Body of pancreas (tissue), 4 donors: ENCODE measurements at regions not wholly inside any gene's neighbourhood (a gene's known extent, or its start where the extent isn't known, plus 50 kb on each side); places are given as distances from the start of the nearest gene placed in this dataset.

Source experiments
- ATAC-seq: fragments of 150-250 bp; one replicate; pipeline ENCODE4 v1.9.1; 2016
- DNase-seq, 4 donors: peaks; one replicate each; pipeline ENCODE4 v3.0.0-alpha.2; 2019
- H3K27ac ChIP-seq, 4 donors: fragments of 200-600 bp; sonication (generic); 1 replicate in 3 of 4; 2 replicates in 1 of 4; pipeline versions ENCODE4 v1.5.1 to v1.6.1; 2016 to 2019; ENCODE audit warnings: mild to moderate bottlenecking in 1 of 4, mixed read lengths in 1 of 4, moderate library complexity in 1 of 4
- H3K27me3 ChIP-seq, 2 donors: fragments of 200-600 bp; sonication (generic); one replicate each; pipeline ENCODE4 v1.6.0; 2016; ENCODE audit warnings: mild to moderate bottlenecking in 1 of 2
- H3K36me3 ChIP-seq, 2 donors: fragments of 200-600 bp; sonication (generic); replicated peaks in 1 of 2; 2 replicates each; pipeline ENCODE4 v1.5.1; 2016; ENCODE audit warnings: low read depth in 2 of 2; ENCODE audit not compliant: insufficient read depth in 1 of 2
- H3K4me1 ChIP-seq: fragments of 200-600 bp; sonication (generic); one replicate; pipeline ENCODE4 v1.6.0; 2016
- H3K4me3 ChIP-seq, 2 donors: fragments of 200-600 bp; sonication (generic); 1 replicate in 1 of 2; 2 replicates in 1 of 2; pipeline ENCODE4 v1.5.1; 2016 to 2019
- H3K9me3 ChIP-seq, 3 donors: fragments of 200-600 bp; sonication (generic); 1 replicate in 2 of 3; 2 replicates in 1 of 3; pipeline ENCODE4 v1.5.1; 2016
- CTCF ChIP-seq, 7 experiments: fragments of 450-650 bp in 4 of 7; fragments of 200-600 bp in 3 of 7; sonication (generic) in 3 of 7; IDR thresholded peaks; one replicate each; pipeline ENCODE4 v1.5.1; 2016 to 2019; ENCODE audit warnings: antibody characterized with exemption in 7 of 7
- POLR2A ChIP-seq, 3 donors: fragments of 450-650 bp; IDR thresholded peaks; one replicate each; pipeline ENCODE4 v1.6.1; 2016; ENCODE audit warnings: antibody characterized with exemption in 3 of 3, mild to moderate bottlenecking in 2 of 3
- WGBS, 2 donors: methylation state at CpG; one replicate each; pipeline ENCODE4 v1.1.5; 2017; 5-methylcytosine and 5-hydroxymethylcytosine counted together
- intact Hi-C: fragments of 100-400 bp; cut with DNase I; formaldehyde crosslinking; loops from one replicate; pipeline ENCODE4 v1.15.1; 2023

DNA sequence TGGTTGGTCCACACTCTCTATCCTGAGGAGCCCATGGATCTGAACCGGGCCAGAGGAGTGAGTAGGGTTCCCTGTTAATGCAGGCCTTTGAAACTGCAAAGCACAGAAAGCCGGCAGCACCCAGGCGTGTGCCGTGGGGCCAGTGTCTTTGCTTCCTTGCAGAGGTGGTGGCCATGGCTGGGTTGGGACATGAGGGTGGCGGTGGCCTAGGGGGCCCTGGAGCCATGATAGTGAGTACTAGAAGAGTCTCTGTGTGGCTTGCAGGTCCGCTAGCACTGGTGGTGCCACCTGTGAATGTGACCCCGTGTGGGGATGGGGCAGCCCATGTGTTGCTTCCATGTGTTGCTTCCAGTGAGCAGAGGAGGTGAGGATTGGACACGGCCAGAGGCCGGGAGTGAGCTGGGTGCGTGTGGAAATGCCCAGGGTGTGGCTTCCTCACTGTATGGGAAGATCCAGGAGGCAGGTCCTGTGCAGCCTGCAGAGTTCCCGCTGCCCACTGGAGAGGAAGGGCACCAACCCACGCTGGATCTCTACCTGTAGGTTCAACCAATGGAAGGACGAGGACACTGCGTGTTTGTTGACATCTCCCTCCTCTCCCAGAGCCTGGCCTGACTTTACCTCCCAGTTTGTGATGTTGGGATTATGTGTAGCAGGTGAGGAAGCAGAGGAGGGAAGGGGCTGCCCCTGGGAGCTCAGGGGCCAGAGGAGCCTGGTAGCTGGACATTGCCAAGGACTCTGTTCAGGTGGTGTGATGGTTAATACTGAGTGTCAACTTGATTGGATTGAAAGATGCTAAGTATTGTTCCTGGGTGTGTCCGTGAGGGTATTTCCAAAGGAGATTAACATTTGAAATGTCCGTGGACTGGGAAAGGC lies 796.6 kb downstream of the TBC1D22A start:
- TF ChIP-seq CTCF (IDR thresholded peaks at IDR 0.05), result no peak
- TF ChIP-seq POLR2A (IDR thresholded peaks at IDR 0.05), result no peak

GRCh38 chr22:47556473-47556872 lies 794.0 kb downstream of the TBC1D22A start:
- no peaks in the 10 kb centered on the region for H3K27me3 ChIP-seq
- DNase-seq (no peak), ATAC-seq (no peak)
- no peaks in the 10 kb centered on the region for H3K36me3 ChIP-seq
- TF ChIP-seq POLR2A (IDR thresholded peaks at IDR 0.05) (no peak), CTCF (IDR thresholded peaks at IDR 0.05) (no peak)
- WGBS, 2 donors, result 79 to 82% methylated on average over 8 of the region's 8 CpGs
- H3K27ac ChIP-seq, result no peak overlapping the region
- no peaks in the 10 kb centered on the region for H3K4me1 ChIP-seq
- no peaks in the 10 kb centered on the region for H3K9me3 ChIP-seq
- H3K4me3 ChIP-seq, result no peak overlapping the region
- intact Hi-C loops, result no loop called here

More for the DNA sequence above, 796.6 kb downstream of the TBC1D22A start:
- H3K27ac ChIP-seq, result no peak overlapping the region
- intact Hi-C loops, result no loop called here
- no peak for ATAC-seq
- no peak for DNase-seq
- H3K36me3 ChIP-seq, result no peaks in the 10 kb centered on the region
- H3K9me3 ChIP-seq, result no peaks in the 10 kb centered on the region
- H3K27me3 ChIP-seq, result no peaks in the 10 kb centered on the region
- H3K4me1 ChIP-seq, result no peaks in the 10 kb centered on the region
- no peak overlapping the region for H3K4me3 ChIP-seq
- WGBS, 2 donors, result 69 to 74% methylated on average over 6 to 16 of the region's 16 CpGs

DNA sequence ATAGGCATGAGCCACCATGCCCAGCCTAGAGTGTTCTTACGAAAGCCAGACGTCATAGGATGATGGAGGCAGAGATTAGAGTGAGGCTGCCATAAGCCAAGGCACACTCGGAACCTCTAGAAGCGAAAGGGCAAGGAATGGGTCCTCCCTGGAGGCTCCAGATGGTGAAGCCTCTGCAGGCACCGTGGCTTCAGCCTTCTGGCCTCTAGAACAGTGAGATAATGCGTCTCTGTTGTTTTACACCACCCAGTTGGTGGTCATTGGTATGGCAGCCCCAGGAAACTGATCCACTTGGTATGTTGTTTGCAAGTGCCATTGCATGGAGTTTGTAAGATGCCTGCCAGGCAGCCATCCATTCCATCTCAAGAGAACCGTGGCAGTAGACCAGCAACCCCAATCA lies 791.0 kb downstream of the TBC1D22A start:
- WGBS, 2 donors, result 63 to 73% methylated on average over 5 to 7 of the region's 7 CpGs

GRCh38 chr22:47552541-47553205 lies 790.2 kb downstream of the TBC1D22A start:
- Histone ChIP-seq H3K9me3 (no peaks in the 10 kb centered on the region), H3K27ac (no peak overlapping the region), H3K27me3 (no peaks in the 10 kb centered on the region), H3K36me3 (no peaks in the 10 kb centered on the region), H3K4me1 (no peaks in the 10 kb centered on the region), H3K4me3 (no peak overlapping the region)
- 71 to 75% methylated on average over 16 of the region's 16 CpGs for WGBS, 2 donors
- ATAC-seq (no peak), DNase-seq (no peak)
- intact Hi-C loops, result no loop called here
- TF ChIP-seq CTCF (IDR thresholded peaks at IDR 0.05) (no peak), POLR2A (IDR thresholded peaks at IDR 0.05) (no peak)

More for the DNA sequence above, 791.0 kb downstream of the TBC1D22A start:
- ATAC-seq, result no peak
- no peaks in the 10 kb centered on the region for H3K4me1 ChIP-seq
- H3K4me3 ChIP-seq, result no peak overlapping the region
- H3K36me3 ChIP-seq, result no peaks in the 10 kb centered on the region
- no peaks in the 10 kb centered on the region for H3K27me3 ChIP-seq
- TF ChIP-seq POLR2A (IDR thresholded peaks at IDR 0.05) (no peak), CTCF (IDR thresholded peaks at IDR 0.05) (no peak)
- no peaks in the 10 kb centered on the region for H3K9me3 ChIP-seq
- intact Hi-C loops, result no loop called here
- DNase-seq, result no peak
- H3K27ac ChIP-seq, result no peak overlapping the region
